Nucleus accumbens (tissue), 56 donors: ENCODE measurements at regions not wholly inside any gene's neighbourhood (a gene's known extent, or its start where the extent isn't known, plus 50 kb on each side); places are given as distances from the start of the nearest gene placed in this dataset.
"Not testable (repeated sequence)": the region's sequence is repeated elsewhere in the genome, so short reads cannot be mapped to it uniquely, and the experiment has no call there.

ENCODE experiments used
- DNase-seq, 56 donors: peaks; one replicate each; lab custom pipeline; 2025; lab: John Stamatoyannopoulos, UW

DNA sequence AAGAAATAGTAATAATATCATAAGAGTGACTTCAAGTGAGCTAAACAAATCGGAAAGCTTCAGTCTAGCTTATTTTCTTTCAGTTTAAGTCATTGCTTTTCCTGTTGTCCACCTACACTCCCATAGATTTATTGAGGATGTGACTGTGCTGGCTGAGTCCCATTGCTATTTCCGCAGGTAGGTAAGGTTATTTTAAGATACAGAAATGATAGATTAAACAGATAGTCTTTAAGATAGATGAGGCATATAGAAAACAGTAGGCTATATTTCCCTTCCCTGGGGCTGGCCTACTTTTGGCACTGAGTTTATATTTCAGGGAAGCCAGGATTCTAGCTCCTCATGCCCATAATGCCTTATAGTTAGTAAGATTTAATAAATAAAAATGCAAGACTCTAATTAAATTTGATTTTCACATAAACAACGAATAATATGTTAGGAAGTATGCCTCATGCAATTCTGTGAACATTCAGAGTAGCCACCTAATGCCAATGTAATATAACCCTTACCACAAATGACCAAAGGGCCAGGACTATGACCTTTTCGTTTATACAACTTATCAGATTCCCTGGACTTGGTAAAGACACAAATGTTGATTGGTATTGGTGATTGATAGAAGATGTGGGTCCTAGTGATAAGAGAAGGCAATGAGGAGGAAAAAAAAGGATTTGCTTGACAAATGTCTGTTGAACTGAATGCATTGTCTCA, 1079.3 kb downstream of the EPHA7 start:
- no peak for DNase-seq

DNA sequence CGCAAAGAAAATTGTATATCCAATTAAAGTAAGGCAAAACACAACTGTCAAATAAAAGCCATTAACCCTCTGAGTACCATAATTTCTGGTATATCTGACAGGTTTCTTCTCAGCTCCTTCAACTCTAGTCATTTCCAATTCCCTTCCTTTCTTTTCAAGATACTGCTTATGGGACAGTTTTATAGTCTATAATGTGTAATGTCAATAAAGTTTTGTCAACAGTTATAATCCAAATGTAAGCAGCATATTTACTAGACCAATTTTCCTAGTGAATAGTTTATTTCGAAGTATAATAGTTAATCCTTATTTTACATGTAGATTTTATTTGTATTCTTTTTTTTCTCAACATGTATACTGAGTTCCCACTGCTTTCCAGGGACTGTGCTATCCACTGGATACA, 1081.8 kb downstream of the EPHA7 start:
- DNase-seq = no peak

DNA sequence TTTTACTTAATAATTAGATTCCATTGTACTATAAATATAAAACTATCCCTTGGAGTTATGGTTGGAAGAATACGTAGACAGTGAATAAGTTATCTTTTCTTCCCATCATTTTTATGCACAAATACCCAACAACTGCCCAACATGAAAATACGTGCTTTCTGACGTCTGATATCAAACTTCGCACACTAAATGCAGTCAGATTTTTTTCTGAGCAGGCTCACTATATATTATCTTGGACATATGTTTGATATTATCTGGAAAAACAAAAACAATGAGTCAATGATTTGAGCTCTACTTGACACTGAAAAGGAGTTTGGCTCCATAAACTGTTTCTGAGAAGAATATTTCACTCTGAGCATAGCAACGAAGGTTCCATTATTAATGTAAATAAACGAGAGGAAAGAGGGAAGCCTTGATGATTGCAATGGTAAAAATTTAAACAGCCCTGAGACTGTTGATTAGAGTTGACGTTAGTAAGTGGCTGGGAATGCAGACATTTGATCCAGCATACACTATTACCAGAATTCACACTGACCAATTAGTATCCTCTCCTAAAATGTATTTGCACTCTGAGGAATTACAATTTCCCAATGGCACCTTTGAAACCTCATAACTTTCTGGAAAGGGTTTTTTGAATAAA, 1090.0 kb downstream of the EPHA7 start:
- DNase-seq = no peak

DNA sequence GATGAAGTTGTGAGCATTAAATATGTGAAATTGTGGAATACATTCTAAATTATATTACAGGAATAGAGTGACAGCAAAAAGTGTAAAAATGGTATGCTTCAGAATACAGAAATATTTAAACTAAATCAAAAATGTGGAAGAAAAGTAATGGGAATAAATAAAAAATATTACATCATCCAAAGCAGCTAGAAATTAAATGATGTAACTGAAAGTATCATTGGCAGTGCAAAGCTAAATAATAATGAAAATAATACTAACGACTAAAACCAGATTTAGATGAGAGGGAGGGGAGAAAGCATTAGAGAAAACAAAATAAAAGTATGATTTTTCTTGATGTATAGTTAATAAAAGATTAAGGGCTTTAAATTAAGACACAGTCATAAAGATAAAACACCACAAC, 1104.0 kb downstream of the EPHA7 start:
- no peak for DNase-seq

DNA sequence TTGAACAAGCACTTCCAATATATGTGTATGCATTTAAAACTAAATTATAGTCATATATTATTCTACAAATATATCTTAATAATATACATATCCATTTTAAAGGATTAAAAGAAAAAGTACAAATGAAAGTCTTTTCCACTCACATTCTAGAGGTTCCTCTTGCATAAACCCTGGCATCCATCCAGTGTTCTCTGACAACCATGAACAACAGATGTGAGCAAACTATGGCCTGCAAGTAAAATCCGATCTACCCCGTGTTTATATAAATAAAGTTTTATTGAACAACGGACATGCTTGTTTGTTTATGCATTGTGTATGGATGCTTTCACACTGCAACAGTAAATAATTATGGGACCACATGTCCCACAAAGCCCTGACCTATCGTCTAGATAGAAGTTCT, 1122.3 kb downstream of the EPHA7 start:
- DNase-seq = no peak

DNA sequence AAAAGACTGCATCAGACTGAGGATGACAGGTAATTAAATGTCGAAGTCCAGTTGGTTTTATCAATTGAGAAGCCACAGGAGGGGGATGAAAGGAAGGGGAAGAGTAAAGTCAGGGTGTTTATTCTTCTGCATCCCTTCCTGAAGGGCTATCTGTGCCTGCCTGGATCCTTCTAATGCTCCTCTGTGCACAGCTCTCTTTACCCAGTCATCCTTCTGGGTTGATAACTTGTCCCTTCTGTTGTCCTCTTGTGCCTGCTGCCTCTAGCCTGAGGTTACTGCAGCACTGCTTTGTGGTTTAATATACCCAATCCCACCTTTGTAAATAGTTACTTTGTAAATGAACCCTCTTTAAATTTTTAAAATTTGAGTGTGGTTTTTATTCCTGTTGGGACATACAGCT, 1127.3 kb downstream of the EPHA7 start:
- DNase-seq = no peak

DNA sequence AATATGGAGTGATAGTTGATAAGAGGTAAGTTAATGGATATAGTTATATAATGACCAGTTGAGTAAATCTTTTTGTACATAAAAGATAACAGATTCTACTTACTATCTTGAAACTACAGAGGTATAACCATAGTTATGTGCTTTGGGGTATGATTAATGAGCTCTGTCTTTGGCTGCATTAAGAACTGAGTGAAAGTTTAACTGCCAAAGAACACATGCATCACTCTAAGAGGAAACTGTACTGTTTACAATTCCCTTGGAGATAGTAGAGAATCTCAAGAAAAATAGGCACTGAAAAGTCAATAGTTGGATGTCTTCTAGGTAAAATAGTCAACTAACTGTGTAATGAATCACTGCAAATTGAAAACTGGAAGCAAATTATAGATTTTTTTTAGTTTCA, 1129.5 kb downstream of the EPHA7 start:
- DNase-seq = no peak

DNA sequence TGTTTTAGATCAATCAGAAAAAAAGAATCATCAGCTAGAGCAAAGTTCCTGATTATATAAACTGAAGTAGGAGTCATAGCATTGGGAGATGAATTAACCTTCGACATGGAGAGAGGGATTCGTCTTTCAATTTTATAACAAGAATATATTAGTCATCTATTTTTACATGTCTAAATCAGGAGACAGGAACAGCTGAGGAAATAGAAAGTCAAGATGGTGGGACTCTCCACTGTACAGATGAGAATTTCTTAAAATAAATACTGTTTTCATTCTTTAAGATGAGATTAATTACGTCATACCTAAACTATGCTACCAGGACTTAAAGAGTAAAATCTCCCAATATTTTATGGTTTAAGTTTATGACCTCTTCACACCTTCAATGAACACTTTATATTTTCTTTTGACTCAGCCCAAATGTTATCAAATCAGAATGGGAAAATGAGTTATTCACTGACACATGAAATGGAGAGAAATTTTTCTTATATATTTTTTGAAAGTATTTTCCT, 1137.7 kb downstream of the EPHA7 start:
- no peak for DNase-seq

DNA sequence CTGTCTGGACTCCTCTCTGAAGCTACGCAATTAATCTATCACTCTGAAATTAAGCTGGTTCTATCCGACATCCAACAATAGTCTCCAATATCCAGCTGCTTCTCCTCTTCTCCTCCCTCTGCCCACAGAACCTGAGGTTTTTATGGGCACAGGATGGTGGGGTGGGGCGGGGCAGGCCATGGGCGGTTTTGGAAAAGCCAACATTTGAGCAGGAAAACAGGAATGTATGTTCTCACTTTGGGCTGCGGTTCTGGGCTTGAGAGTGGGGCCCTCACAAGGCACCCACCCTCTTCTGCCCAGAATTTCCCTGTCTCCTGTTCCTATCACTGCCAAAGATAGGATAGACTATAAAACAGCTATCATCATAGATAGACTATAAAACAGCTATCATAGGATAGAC, 1144.2 kb downstream of the EPHA7 start:
- no peak for DNase-seq

DNA sequence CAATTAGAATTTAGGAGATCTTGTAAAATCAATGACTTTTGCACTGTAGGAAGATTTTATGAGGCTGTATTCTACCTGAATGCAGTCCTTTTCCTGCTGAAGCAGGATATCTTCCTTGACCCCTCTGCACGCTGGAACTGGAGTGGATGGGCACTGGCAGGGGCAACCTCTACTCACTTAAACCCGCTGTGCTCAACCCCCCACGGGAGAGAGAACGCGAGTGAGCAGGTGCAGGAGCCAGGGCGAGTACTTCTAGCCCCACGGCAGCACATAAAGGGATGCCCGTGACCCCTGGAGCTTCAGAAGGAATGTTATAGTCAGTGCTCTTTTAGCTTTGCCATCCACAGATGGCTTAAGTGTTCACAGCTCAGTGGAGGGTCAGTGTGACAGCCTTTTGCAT, 1144.8 kb downstream of the EPHA7 start:
- DNase-seq = no peak

DNA sequence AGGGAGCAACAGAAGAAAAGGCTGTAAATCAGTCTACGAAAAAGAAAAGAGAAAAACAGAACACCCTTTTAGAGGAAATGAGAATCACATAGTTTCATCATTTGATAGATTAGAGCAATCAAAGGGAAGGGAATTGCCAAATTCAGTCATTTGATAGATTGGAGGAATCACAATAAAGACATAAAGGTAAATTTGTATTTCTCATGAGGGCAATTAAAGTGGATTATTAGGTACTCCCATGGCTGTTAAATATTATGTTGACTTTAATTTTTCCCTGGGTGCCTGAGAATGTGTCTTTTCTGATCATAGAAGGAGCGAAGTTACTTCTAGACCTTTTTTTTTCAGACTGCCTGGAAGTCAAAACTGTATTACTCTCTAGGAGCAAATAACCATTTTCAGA, 1145.7 kb downstream of the EPHA7 start:
- no peak for DNase-seq

DNA sequence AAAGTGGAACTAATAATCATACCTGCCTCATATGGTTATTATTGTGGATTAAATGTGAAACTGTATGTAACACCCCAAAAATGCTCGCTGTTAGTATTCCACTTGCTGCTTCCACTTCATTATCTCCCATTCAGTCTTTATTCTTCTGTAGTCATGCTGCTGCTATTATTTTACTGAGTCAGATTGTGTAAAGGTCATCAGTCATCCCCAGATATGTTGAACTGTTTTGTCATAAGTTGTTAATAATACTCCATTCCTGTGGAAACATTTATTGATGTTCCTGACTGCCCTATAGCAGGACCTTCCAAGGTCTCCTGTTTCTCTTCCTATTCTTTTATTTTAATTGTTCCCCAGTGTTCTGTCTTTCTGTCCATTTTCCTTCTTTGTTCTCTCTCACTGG, 1148.3 kb downstream of the EPHA7 start:
- no peak for DNase-seq

DNA sequence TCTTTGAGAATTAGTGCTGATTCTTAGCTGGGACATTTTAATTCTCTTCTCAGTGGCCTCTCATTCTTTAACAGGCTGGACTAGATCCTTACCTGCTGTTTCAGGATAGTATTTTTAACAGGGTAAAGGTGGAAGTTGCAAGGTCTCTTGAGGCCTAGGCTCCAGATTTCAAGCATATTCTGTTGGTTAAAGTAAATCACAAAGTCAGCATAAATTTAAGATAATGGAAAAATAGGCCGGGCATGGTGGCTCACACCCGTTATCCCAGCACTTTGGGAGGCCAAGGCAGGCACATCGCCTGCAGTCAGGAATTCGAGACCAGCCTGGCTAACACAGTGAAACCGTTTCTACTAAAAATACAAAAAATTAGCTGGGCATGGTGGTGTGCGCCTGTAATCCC, 1149.0 kb downstream of the EPHA7 start:
- DNase-seq = no peak

DNA sequence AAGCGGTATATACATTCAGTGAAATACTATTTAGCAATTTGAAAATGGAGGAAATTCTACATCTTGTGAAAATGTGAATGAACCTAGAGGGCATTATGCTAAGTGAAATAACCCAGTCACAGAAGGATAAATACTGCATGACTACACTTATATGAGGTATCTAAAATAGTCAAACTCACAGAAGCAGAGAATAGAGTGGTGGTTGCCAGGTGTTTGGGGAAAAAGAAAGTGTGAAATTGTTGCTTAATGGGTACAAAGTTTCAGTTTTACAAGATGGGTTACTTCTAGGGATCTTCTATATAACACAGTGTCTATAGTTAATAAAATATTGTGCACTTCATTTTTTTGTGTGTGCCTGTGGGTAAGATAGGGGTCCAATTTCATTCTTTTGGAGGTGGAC, 1152.0 kb downstream of the EPHA7 start:
- DNase-seq = no peak

DNA sequence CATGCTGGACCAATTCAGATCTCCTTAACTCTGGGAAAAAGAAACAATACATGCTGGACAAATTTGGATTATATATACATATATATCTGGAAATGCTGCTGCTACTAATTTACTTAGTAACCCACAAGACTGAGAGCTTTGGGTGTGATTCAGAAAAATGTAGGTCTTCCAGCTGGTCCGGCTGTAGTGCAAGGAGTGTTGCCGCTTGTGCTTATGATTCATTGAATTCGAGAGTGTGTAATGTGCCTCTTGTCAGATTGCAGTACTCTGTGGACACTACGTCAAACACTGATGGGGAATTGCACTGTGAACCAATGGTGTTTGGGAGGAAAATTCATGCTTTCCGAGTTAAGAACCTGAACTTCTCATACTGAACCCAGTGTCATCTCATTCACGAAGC, 1155.5 kb downstream of the EPHA7 start:
- DNase-seq = no peak

DNA sequence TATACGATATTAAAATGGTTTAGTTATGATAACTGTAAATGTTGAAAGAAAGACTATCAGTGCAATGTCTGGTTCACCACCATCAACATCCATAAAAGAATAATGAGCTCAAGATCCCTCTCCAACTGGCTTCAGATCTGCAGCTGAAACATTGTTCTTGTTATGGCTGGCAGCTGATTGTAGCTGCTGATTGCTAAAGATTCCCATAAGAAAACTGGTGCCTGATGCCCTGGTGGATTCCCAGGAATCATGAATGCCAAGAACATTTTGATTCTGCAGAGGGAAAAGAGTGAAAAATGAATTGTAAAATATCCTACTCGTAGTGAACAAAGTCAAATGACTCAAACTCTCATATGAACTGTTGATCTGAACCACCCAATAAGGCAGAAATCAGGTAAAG, 1160.2 kb downstream of the EPHA7 start:
- DNase-seq = no peak

DNA sequence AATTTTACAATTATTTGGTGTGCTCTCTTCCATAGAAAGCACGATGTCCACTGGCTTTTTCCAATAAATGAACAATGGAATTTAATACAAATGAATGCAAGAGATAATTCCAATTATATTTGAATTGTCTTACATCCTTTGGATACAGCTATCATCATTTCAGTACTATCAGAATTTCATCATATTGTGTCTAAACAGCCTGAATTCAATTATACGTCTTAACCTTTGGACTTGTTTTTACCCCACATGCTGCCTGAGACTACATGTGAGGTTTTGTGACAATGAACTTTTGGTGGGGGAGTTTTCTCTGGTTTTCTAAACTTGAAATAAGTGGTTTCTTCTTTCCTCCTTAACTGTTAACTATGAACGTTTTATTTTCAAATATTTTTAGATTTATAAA, 1176.0 kb downstream of the EPHA7 start:
- DNase-seq = no peak

DNA sequence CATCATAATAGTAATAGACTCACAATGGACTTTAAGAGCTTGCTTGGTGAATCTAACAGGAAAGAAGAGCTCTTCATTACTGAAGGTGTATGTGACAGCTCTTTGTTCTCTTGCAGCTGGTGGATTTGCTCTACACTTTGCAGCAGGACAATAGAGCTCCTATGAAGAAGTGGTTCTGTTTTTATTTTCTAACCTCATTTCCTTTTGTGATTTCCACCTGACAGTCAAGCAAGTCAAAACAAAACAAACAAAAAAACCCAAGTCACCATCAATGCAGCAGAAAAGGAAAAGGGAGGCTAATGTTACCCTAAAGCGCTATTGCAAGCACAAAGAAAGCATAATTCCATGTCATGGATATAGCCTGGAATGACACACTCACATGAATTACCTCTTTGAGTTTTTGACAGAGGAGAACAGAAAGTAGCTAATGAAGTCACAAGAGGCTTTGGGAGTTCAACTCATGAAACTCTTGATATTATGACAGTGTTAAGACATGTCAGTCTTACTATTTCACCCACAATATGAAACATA, 1188.1 kb downstream of the EPHA7 start:
- no peak for DNase-seq

DNA sequence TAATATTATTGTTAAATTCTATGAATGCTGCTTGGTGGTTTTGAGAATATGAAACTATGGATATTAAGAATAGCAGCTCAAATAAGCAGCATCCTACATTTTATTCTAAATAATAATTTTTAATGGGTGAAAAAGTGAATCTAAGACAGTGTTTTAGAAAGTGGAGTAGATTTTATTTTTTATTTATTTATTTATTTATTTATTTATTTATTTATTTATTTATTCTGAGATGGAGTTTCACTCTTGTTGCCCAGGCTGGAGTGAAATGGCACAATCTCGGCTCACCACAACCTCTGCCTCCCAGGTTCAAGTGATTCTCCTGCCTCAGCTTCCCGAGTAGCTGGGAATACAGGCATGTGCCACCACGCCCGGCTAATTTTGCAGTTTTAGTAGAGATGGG, 1199.4 kb downstream of the EPHA7 start:
- not testable (repeated sequence) for DNase-seq

DNA sequence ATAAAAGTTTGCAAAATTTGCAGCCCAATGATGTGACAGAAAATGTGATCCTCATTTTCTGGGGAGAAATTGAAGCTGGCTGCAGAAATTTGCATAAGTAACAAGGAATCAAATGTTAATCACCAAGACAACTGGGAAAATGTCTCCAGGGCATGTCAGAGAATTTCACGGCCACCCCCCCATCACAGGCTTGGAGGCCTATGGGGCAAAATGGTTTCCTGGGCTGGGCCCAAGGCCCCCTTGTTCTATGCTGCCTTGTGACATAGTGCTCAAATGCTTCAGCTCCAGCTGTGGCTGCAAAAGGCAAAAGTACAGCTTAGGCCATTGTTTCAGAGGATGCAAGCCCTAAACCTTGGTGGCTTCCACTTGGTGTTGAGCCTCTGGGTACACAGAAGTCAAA, 1202.6 kb downstream of the EPHA7 start:
- DNase-seq = no peak

DNA sequence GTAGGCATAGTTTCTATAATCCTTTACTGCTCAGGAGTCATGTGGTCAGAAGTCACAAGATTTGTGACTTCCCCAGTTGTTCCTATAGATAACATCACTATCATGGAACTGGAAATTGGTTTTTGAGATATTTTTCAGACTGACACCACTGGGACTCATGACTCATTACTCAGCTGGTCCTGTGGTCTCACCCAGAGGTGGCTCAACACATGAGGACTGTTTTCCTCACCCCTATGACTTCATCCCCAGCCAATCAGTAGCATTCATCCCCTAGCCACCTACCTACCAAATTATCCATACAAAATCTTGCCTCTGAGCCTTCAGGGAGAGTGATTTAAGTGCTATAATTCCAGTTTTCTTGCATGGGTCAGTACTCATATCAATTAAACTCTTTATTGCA, 1217.7 kb downstream of the EPHA7 start:
- no peak for DNase-seq

DNA sequence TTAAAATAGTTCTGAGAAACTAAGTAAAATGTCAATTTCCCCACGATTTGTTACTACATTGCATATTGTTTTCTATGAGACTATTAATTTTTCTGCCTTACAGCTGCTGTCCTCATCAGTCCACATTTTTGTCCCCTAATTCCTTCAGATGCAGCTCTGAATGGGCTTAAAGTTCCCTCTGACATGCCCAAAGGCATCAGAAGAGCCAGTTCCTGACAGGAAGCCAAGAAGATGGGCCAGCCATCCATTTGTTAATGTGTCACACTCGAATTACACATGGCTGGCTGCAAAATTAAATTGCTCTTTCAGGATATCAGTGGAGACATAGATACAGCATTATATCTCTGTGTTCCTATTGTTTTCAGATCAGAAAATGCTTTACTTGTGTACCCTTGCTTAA, 1223.0 kb downstream of the EPHA7 start:
- no peak for DNase-seq
